ENCODE measurements at regions not wholly inside any gene's neighbourhood (a gene's known extent, or its start where the extent isn't known, plus 50 kb on each side); places are given as distances from the start of the nearest gene placed in this dataset.

DNA sequence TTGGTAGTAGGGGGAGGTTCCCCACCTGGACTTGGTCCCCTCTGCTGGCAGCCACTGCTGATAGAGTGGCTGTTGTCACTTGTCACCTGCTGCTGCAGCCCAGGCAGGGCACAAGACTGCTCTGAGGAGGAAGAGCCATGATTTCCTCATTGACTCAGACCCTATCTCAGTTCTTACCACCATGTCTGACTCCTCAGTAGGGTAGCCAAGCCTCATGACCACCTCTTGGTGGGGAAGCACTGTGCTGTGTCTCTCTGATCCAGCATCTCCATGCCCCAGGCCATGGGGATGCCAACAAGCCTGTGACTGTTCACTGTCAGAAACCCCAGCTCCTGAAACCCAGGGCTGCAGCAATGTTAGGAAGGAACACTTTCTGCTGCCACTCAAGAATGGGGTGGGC is 173.0 kb downstream of the WSCD1 start:
- no peak for DNase-seq (ENCODE audit: low read depth in 2 of 2)
- TF ChIP-seq, protein P1, sequence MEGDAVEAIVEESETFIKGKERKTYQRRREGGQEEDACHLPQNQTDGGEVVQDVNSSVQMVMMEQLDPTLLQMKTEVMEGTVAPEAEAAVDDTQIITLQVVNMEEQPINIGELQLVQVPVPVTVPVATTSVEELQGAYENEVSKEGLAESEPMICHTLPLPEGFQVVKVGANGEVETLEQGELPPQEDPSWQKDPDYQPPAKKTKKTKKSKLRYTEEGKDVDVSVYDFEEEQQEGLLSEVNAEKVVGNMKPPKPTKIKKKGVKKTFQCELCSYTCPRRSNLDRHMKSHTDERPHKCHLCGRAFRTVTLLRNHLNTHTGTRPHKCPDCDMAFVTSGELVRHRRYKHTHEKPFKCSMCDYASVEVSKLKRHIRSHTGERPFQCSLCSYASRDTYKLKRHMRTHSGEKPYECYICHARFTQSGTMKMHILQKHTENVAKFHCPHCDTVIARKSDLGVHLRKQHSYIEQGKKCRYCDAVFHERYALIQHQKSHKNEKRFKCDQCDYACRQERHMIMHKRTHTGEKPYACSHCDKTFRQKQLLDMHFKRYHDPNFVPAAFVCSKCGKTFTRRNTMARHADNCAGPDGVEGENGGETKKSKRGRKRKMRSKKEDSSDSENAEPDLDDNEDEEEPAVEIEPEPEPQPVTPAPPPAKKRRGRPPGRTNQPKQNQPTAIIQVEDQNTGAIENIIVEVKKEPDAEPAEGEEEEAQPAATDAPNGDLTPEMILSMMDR (IDR thresholded peaks at IDR 0.05; ENCODE audit: low read depth, low read length), result no peak

DNA sequence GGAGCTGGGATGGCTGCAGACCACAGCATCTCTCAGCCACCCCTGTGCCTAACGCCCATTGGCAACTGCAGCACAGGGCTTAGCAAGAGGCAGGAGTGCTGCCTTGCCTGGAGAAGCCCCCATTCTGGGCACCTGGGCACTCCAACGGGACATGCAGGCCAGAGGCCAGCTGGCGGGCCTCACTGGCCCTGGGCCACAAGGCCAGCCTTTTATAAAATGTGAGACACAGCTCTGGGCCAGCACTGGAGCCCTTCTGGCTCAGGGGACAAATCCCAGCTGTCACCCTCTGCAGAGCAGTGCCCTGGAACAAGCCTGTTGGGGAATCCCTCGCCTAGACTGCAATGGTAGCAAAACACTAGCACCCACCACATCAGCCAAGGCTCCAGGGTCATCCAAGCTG is 171.8 kb downstream of the WSCD1 start:
- H3K4me3 ChIP-seq (replicated peaks in 1 of 2; ENCODE audit: low read depth in 2 of 2, low read length in 2 of 2), result no peak overlapping the region
- TF ChIP-seq, protein P1 (IDR thresholded peaks at IDR 0.05; ENCODE audit: low read depth, low read length), result no peak
- DNase-seq (ENCODE audit: low read depth in 2 of 2), result no peak

More for the DNA sequence above, 173.0 kb downstream of the WSCD1 start:
- H3K4me3 ChIP-seq (replicated peaks in 1 of 2; ENCODE audit: low read depth in 2 of 2, low read length in 2 of 2), result no peak overlapping the region

- H3K4me3 ChIP-seq (replicated peaks in 1 of 2; ENCODE audit: low read depth in 2 of 2, low read length in 2 of 2), result no peak overlapping the region
- TF ChIP-seq, protein P1 (IDR thresholded peaks at IDR 0.05; ENCODE audit: low read depth, low read length), result no peak
- DNase-seq (ENCODE audit: low read depth in 2 of 2), result no peak
Observed at GRCh38 chr17:6241381-6241780, 171.2 kb downstream of the WSCD1 start.

DNA sequence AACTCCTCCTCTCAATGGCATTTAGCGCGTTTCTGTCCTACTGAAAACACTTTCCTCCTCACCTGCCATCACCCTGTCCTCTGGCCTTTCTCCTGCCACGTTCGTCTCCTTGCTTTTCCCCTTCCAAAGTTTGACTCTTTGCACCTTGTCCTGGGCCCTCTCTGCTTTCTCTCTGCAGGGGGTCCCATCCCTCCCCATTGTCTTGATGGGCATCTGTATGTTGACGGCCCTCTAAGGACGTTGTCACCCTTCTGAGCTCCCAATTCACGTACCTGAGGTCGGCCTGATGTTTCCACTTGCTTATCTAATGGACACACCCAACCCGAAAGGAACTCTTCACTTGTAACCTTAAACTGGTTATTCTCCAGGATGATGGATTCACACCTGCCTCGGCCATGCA is 170.4 kb downstream of the WSCD1 start:
- no peak overlapping the region for H3K4me3 ChIP-seq (replicated peaks in 1 of 2; ENCODE audit: low read depth in 2 of 2, low read length in 2 of 2)
- DNase-seq (ENCODE audit: low read depth in 2 of 2), result no peak
- TF ChIP-seq, protein P1 (IDR thresholded peaks at IDR 0.05; ENCODE audit: low read depth, low read length), result no peak

DNA sequence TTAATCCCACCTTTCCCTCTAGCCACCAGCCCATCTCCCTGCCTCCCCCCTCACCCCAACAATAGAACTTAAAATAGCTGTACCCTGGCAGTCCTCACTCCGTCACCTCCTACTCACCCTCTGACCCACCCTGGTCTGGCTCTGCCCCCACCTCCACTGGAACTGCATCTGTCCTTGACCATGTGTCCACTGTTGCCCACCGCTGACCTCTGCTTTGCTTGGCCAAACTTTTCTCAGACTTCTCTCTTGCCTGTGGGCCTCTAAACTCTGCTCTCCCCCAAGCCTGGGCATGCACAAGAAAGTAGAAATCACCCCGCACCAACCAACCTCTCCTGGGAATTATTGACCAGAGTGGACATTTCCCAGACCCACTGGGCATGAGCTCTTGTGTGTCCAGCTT is 169.8 kb downstream of the WSCD1 start:
- TF ChIP-seq, protein P1 (IDR thresholded peaks at IDR 0.05; ENCODE audit: low read depth, low read length), result no peak
- H3K4me3 ChIP-seq (replicated peaks in 1 of 2; ENCODE audit: low read depth in 2 of 2, low read length in 2 of 2), result no peak overlapping the region
- no peak for DNase-seq (ENCODE audit: low read depth in 2 of 2)

- DNase-seq (ENCODE audit: low read depth in 2 of 2), result no peak
- H3K4me3 ChIP-seq (replicated peaks in 1 of 2; ENCODE audit: low read depth in 2 of 2, low read length in 2 of 2), result no peak overlapping the region
- TF ChIP-seq, protein P1 (IDR thresholded peaks at IDR 0.05; ENCODE audit: low read depth, low read length), result no peak
Observed at GRCh38 chr17:6239241-6239798, 169.1 kb downstream of the WSCD1 start.

DNA sequence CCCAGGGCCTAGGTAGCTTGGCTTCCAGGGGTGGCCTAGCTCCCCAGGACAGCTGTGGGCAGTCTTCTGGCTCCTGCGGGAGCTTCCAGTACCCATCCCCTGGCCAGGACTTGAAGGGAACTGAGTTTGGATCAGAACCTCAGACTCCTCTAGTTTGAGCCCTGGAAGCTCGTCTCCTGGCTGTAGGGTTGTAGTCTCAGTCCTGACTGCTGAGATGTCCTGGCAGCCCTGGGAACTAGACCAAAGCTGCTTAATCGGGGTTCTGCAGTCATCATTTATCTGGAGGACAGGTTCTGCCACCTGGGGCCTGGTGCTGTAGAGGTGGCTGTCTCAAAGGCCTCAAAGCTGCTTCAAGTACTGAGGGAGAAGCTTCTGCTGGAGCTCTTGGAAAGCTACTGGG is 163.7 kb downstream of the WSCD1 start:
- H3K4me3 ChIP-seq (replicated peaks in 1 of 2; ENCODE audit: low read depth in 2 of 2, low read length in 2 of 2), result no peak overlapping the region
- DNase-seq (ENCODE audit: low read depth in 2 of 2), result no peak
- TF ChIP-seq, protein P1 (IDR thresholded peaks at IDR 0.05; ENCODE audit: low read depth, low read length), result no peak

Data from cardiac fibroblast (primary cell).